RKO (cell line): ENCODE measurements at regions not wholly inside any gene's neighbourhood (a gene's known extent, or its start where the extent isn't known, plus 50 kb on each side); places are given as distances from the start of the nearest gene placed in this dataset.
A peak's percentile ranks its signal among the peaks of the same experiment; 100 is the strongest.

Experiments used
- DNase-seq: peaks from one replicate; pipeline ENCODE4 v3.0.0-alpha.2; 2016; ENCODE audit warnings: low spot score

- DNase-seq: no peak
Measured at GRCh38 chr2:172329774-172330671, 97.4 kb upstream of the ITGA6 start.

DNA sequence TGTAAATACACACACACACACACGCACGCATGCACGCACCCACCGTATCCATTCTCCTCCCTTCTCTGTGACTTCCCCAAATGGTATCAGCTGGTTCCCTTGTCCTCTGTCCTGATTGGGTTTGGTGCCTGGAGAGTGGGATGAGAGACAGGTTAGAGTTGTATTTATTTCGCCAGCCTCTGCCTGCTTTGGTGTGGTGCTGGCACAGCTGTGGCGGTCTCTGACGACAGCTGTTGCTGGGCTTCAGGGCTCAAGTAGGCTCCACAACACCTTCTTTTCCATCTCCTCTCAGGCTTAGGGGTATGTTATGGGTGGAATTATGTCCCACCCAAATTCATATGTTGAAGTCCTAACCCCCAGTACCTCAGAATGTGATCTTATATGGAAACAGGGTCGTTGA is 94.9 kb upstream of the ITGA6 start:
- DNase-seq: no peak

DNA sequence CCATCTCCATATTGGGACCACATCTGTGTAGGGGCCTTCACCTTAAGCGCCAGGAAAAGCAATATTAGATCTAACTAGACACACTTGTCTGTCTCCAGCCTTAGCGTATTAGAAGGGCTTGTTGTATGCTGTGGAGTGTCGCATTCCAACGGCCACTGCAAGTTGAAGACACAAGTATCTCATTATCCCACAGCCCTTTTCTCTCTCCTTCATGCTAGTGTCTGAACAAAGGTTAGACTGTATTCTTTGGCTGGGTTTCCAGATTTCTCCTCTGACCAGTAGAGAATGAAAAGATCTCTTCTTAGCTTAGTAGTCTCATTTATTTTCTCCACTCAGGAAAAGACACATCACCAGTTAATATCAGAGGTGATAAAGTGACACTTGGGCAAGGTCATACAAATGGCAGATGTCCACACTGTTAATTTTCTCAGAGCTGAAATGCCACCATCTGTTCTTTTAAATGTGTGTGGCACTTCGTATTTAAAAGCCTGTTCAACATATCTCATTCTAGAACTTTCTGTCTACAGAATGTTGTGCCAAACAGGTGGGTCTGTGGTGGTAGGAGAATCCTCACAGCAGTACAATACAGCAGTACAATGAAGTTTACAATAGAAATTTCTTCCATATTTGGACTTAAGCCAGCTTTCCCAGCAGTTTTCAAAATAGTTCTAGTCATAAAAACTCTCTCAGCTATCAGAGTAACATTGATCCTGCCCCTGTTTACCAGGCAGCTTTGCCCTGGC is 94.0 kb upstream of the ITGA6 start:
- DNase-seq: no peak

DNA sequence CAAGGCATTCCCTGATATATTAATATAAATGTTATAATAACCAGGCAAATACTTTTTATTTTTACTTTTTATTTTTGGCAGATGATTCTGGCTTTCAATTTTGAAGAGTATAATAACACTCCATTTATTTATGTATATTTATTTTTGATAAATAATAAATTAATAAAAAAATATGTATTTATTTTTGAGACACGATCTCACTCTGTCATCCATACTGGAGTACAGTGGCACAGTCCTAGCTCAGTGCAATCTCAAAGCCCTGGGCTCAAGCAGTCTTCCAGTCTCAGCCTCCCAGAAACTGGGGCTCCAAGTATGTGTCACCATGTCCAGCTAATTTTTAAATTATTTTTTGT is 93.4 kb upstream of the ITGA6 start:
- no peak for DNase-seq

- no peak for DNase-seq
Measured at GRCh38 chr2:172334988-172335387, 92.4 kb upstream of the ITGA6 start.

- no peak for DNase-seq
Measured at GRCh38 chr2:172335736-172336135, 91.7 kb upstream of the ITGA6 start.

DNA sequence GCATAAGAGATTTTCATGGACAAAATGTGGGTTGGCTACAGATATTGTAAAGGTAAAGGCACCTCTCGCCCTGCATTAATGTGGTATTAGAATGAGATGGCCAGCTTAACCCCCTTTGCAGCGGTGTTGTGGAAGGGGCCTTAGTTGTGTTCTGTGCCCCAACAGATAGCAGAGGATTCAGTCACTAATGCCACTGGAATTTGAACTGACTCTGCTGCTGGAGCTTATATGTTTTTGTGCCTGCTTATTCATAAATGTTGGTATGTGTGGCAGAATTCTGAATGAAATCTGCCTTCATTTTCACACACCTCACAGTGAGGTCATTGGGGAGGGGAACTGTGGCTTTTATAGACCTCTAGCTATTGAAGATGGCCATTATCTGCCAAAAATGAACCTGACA is 90.7 kb upstream of the ITGA6 start:
- no peak for DNase-seq

GRCh38 chr2:172339371-172340010 is 87.9 kb upstream of the ITGA6 start:
- no peak for DNase-seq

DNA sequence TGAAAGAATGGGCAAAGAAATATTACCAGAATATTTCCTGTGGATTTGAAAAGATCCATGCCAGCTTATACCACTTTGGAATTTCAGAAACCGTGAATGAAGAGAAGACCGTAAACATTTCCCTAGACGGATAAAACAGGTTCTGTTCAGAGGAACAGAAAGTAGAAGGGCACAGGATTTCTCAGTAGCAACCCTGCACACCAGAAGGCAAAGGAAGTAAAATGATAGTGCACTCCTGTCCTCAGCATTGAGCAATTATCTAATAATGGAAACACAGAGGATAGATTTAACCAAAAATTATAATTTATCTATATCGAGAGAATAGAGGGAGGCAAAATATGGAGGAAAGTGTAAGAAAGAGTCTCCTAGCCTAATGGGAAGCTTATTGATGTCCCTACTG is 87.0 kb upstream of the ITGA6 start:
- no peak for DNase-seq

- DNase-seq: no peak
Measured at GRCh38 chr2:172342078-172342477, 85.3 kb upstream of the ITGA6 start.

- DNase-seq: no peak
Measured at GRCh38 chr2:172342611-172343010, 84.8 kb upstream of the ITGA6 start.

DNA sequence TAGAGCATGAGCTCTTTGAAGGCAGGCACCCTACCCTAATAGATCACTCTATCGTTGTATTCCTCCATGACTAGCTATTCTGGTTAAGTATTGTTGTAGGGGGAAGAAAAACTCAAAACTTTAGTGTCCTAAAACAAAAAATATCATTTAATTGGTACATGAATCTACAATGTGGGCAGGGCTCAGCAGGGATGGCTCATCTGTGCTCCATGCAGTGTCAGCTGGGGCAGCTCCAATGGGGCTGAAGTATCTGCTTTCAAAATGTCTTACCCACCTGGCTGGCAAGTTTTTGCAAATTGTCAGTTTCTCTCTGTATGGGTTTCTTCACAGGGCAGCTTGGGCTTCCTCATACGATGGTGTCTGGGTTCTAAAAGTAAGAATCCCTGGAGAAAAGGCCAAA is 83.2 kb upstream of the ITGA6 start:
- DNase-seq: no peak

DNA sequence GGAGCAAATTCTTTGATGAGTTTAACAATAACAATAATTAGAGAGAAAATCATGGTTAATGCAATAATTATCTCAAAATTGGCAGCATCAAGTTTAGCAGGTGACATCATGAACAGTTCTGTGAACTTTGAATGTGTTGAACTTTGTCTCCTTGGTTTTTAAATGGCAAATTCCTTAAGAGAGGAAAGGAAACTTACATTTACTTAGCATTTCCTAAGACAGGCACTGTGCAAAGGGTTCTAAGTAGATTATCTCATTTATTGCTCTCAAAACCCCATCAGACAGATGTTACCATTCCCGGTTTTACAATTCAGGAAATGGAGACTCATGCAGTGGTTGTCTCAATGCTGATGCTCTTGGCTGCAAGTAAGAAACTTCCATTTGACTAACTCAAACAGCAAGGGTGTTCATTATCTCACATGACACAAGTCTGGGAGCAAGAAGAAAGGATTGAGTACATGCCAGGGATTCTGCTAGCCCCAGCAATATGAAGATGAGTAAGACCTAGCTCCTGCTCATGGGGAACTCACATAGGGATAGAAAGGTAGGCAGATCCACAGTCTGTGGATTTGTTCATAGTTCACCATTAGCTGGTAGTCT is 81.3 kb upstream of the ITGA6 start:
- DNase-seq: peak; percentile 3

- DNase-seq: no peak
Measured at GRCh38 chr2:172348555-172349288, 78.7 kb upstream of the ITGA6 start.

DNA sequence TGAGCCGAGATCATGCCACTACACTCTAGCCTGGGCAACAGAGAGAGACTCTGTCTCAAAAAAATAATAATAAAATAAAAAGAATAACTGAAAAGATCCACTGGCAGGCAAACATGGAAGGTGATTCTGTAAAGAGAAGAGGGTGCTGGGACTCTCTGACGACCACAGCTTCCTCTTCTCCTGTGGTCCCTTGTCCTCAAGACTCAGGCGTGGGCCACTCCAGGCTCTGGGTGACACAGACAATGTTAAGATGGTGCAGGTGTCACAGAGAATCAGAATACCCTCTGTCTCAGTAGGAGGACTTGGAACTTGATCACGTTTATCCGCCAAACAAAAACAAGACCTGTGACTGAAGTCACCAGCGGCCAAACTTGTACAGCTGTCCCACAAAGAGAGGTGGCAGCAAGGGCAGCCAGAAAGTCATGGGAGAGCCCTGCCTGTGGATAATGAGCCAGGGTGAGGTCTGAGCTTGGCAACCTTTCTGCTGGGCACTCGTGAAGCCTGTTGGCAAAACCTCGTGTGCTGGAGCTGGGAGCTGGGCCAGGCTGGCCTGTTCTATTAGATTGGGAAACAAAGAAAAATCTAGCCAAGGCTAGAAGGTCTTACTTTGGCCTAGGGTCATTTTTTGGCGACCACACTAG is 76.4 kb upstream of the ITGA6 start:
- no peak for DNase-seq

- DNase-seq: no peak
Measured at GRCh38 chr2:172351586-172351985, 75.8 kb upstream of the ITGA6 start.

DNA sequence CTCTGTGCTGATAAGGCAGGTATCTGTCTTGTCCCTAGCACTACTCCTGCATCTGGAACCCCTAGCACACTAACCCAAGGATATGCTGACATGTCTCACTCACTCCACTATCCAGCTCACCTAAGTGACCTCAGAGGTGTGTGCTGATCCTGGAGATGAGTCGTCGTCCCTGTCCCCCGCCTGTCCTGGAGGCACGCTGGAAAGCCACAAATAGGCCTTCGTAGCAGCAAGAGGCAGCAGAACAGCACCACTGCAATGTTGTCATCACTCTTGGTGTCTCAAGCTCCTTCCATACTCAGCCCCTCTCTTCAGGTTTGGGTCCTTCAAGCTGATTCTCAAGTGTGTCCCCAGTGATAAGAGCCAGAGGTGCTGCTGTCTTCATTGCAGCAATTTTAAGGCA is 73.0 kb upstream of the ITGA6 start:
- no peak for DNase-seq

DNA sequence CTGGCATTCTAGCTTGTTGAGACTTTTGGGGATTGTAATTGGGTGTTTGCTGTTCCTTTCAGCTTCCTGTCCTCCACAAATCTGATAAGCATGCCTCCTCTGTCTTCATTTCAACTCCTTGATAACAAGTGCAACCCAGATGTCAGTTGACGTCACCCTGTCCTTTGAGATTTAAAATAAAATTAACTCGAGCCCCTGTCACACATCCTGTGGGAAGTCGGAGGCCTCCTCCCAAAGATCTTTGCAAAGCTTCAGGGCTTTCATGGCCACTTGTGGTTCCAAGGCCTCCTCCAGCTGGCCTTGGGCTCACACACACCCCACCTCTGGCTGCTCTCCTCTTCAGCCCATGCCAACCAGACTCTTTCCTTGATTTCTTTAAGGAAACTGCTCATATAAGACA is 69.9 kb upstream of the ITGA6 start:
- DNase-seq: no peak

- DNase-seq: no peak
Measured at GRCh38 chr2:172358691-172359556, 68.5 kb upstream of the ITGA6 start.

DNA sequence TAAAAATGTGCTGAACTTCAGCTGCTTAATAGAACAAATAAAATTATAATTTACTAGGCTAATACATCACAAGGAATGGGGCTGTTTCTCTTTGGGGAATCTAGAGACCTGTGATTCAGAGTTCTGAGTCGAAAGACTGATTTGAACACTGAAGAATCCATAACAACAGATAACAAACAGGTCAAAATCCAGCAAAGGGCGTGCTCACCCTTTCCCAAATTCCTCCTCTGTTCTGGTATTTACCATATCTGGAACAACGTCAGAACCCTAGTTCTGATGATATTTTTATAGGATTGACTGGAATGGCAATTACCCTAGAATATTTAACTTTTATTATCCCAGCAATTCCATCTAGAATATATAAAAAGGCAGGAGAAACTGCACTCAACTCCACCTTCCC is 66.0 kb upstream of the ITGA6 start:
- no peak for DNase-seq
